Esophagus muscularis mucosa (tissue), 4 donors: ENCODE measurements at regions not wholly inside any gene's neighbourhood (a gene's known extent, or its start where the extent isn't known, plus 50 kb on each side); places are given as distances from the start of the nearest gene placed in this dataset.

Source experiments
- CTCF ChIP-seq, 3 experiments: fragments of 200-600 bp in 2 of 3; fragments of 450-650 bp in 1 of 3; sonication (generic) in 2 of 3; IDR thresholded peaks; one replicate each; pipeline ENCODE4 v1.5.1; 2017 to 2019; ENCODE audit warnings: antibody characterized with exemption in 3 of 3, mild to moderate bottlenecking in 2 of 3, moderate library complexity in 1 of 3
- EP300 ChIP-seq: sonication (generic); formaldehyde crosslinking; IDR thresholded peaks from one replicate; pipeline ENCODE4 v1.6.1; 2017; ENCODE audit warnings: antibody characterized with exemption
- POLR2A ChIP-seq: fragments of 450-650 bp; IDR thresholded peaks from one replicate; pipeline ENCODE4 v1.6.1; 2017; ENCODE audit warnings: antibody characterized with exemption, moderate library complexity, mild to moderate bottlenecking, low read depth
- POLR2AphosphoS5 ChIP-seq, 2 donors: sonication (generic); formaldehyde crosslinking; IDR thresholded peaks; one replicate each; pipeline ENCODE4 v1.6.1; 2017; ENCODE audit warnings: antibody characterized with exemption in 2 of 2

GRCh38 chr7:57201895-57202210 lies 69.6 kb upstream of the ZNF479 start:
- TF ChIP-seq POLR2AphosphoS5 (IDR thresholded peaks at IDR 0.05) (no peak), CTCF (IDR thresholded peaks at IDR 0.05) (no peak), EP300 (no peak), POLR2A (no peak)
